HG03060 (cell line): ENCODE measurements at regions not wholly inside any gene's neighbourhood (a gene's known extent, or its start where the extent isn't known, plus 50 kb on each side); places are given as distances from the start of the nearest gene placed in this dataset.

ENCODE experiments used
- ATAC-seq: cut with Tn5 transposase; IDR thresholded peaks from one replicate; pipeline ENCODE4 v1.9.1; 2021; ENCODE audit warnings: low read depth, moderate number of reproducible peaks; ENCODE audit not compliant: unreplicated experiment

DNA sequence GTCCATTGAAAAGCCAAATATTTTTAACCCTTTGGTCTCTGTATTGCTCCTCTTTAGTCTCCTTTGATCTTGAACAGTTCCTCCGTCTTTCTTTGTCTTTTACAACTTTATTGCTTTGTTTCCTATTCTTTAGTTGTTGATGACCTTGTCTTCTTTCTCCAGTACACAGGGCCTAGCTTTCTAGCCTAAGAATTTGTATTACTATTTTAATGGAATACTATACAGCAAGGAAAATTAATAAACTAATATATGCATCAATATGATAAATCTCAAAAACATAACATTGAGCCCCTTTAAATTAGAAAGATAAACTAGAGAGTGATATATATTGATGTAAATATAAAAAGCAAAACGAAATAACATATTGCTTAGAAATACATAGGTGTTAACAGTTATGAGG, 88.7 kb downstream of the NR1D2 start:
- ATAC-seq: no peak

- no peak for ATAC-seq
These were observed 89.4 kb downstream of the NR1D2 start for GRCh38 chr3:24034464-24034863.

- no peak for ATAC-seq
These were observed 92.9 kb downstream of the NR1D2 start for GRCh38 chr3:24037971-24038370.

GRCh38 chr3:24040311-24040710, 95.2 kb downstream of the NR1D2 start:
- ATAC-seq: no peak

GRCh38 chr3:24042174-24043059, 97.3 kb downstream of the NR1D2 start:
- no peak for ATAC-seq

GRCh38 chr3:24043168-24043567, 98.1 kb downstream of the NR1D2 start:
- no peak for ATAC-seq

DNA sequence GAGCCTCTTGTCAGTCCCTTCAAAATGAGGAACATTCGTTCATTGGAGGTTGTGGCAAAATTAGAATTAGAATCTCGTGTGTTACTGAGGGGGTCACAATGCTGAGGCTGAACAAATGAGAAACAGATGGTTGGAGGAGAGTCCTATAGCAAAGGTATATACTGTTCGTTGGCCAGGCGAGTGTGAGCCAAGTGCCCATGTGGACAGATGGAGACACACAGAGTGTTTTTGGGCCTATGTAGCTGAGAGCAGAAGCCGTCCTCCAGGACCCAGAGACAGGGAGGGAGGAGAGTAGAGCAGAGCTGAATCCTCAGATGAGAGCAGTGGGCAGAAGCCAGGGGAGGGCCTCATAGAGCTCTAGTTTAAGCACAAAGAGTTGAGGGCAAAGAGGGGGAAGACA, 98.9 kb downstream of the NR1D2 start:
- no peak for ATAC-seq

DNA sequence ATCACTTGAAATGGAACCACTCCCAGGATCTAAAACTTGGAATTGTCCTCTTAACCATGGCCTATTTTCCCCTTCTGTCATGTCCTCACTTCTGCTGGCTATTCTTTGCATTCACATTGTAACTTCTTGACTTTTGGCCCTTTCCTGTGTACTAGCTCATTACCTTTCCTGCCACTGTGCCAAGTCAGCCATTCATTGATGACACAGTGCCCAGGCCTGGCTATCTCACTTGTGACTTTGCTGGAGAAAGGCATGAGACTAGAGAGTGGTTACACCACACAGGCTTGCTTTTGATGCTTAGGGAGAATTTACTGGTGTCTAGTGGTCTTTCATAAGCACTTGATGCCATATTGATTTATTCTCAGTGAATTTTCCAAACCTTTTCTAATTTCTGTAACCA, 101.1 kb downstream of the NR1D2 start:
- no peak for ATAC-seq

- peak; percentile 3 for ATAC-seq
These were observed 102.4 kb downstream of the NR1D2 start for GRCh38 chr3:24047513-24047912.

DNA sequence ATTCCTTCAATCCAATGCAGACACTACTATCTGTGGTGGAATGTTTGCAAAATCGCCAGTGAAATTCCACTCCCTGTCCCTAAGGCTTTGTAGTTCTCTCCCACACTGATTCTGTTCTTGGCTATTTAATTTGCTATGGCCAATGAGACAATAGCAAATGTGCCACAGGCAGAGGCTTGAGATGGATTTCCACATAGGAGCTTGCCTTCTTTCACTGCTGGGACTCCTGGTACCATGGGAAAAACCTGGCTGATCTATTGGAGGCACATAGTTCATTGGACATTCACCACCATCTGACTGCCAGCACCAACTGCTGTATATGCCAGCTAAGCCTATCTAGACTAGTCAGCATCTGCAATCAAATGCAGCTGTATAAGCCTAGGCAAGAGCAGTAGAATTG, 103.8 kb downstream of the NR1D2 start:
- ATAC-seq: no peak

GRCh38 chr3:24052446-24052845, 107.4 kb downstream of the NR1D2 start:
- ATAC-seq: no peak

GRCh38 chr3:24058940-24059705, 114.0 kb downstream of the NR1D2 start:
- ATAC-seq: no peak

GRCh38 chr3:24060055-24060454, 115.0 kb downstream of the NR1D2 start:
- no peak for ATAC-seq

DNA sequence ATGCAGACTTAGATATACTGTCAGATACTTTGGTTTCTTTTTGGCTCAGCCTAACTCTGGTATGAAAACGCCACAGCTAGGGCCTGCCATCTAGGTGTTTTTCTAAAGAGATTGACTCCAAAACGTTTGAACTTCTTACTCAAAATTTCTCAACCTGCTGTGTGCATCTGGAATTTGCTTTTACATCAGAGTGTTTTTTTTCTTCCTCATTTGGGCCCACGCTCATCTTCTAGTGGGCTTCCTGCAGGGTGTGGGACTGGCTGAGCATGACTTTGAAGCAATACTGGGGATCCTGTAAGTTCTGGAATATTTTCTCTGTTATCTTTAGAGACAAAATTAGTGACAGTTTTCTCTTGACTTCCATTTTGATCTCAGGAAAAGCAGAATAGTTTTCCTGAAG, 117.8 kb downstream of the NR1D2 start:
- no peak for ATAC-seq
